Stomach (tissue), 8 donors: ENCODE measurements at regions not wholly inside any gene's neighbourhood (a gene's known extent, or its start where the extent isn't known, plus 50 kb on each side); places are given as distances from the start of the nearest gene placed in this dataset.

Experiments used
- DNase-seq, 2 donors: peaks; one replicate each; pipeline versions ENCODE4 v3.0.0 to v3.0.0-alpha.2; 2013 to 2019
- H3K27ac ChIP-seq, 5 donors: fragments of 200-600 bp in 4 of 5; sonication (generic) in 4 of 5; one replicate each; pipeline ENCODE4 v1.5.1; 2013 to 2019; ENCODE audit warnings: mild to moderate bottlenecking in 1 of 5, moderate library complexity in 1 of 5
- H3K27me3 ChIP-seq, 3 donors: fragments of 200-600 bp; sonication (generic); one replicate each; pipeline ENCODE4 v1.5.1; 2017 to 2019; ENCODE audit warnings: mixed run types in 1 of 3
- H3K36me3 ChIP-seq, 4 donors: fragments of 200-600 bp; sonication (generic); 1 replicate in 3 of 4; 2 replicates in 1 of 4; pipeline ENCODE4 v1.5.1; 2016 to 2019
- H3K4me1 ChIP-seq, 4 donors: fragments of 200-600 bp; sonication (generic); one replicate each; pipeline ENCODE4 v1.5.1; 2016 to 2019
- H3K4me3 ChIP-seq, 4 donors: fragments of 200-600 bp; sonication (generic) in 3 of 4; one replicate each; pipeline ENCODE4 v1.5.1; 2016 to 2019; ENCODE audit warnings: mild to moderate bottlenecking in 1 of 4
- H3K9me3 ChIP-seq, 4 donors: fragments of 200-600 bp; sonication (generic); one replicate each; pipeline ENCODE4 v1.5.1; 2016 to 2019
- CTCF ChIP-seq, 7 experiments: fragments of 450-650 bp in 4 of 7; fragments of 200-600 bp in 3 of 7; sonication (generic) in 3 of 7; IDR thresholded peaks; one replicate each; pipeline ENCODE4 v1.5.1; 2016 to 2019; ENCODE audit warnings: antibody characterized with exemption in 7 of 7, control low read depth in 2 of 7, mild to moderate bottlenecking in 1 of 7
- EP300 ChIP-seq: sonication (generic); formaldehyde crosslinking; IDR thresholded peaks from one replicate; pipeline ENCODE4 v1.6.1; 2017; ENCODE audit warnings: antibody characterized with exemption
- POLR2A ChIP-seq, 4 donors: fragments of 450-650 bp; IDR thresholded peaks; one replicate each; pipeline ENCODE4 v1.6.1; 2016; ENCODE audit warnings: antibody characterized with exemption in 4 of 4, control low read depth in 2 of 4, mild to moderate bottlenecking in 1 of 4, moderate library complexity in 1 of 4
- POLR2AphosphoS5 ChIP-seq, 3 donors: sonication (generic); formaldehyde crosslinking; IDR thresholded peaks; one replicate each; pipeline ENCODE4 v1.6.1; 2016; ENCODE audit warnings: antibody characterized with exemption in 3 of 3
- whole genome bisulfite sequencing, 5 donors: extraction: QIAGEN DNeasy Blood & Tissue Kit in 3 of 5; methylation state at CpG; one replicate each; pipeline versions ENCODE4 v1.1.5 to v1.1.7; 2013 to 2018; 5-methylcytosine and 5-hydroxymethylcytosine counted together
- intact Hi-C: fragments of 100-400 bp; cut with DNase I; formaldehyde crosslinking; loops from one replicate; pipeline ENCODE4 v1.15.1; 2023; ENCODE audit warnings: low total_unique reads
- donor health status: healthy with polysubstance abuse.
- donor health status: Bipolar disorder and iron deficiency.
- donor health status: healthy.

- no peak overlapping the region for H3K4me3 ChIP-seq
- TF ChIP-seq POLR2A (IDR thresholded peaks at IDR 0.05) (no peak), EP300 (no peak), POLR2AphosphoS5 (IDR thresholded peaks at IDR 0.05) (no peak), CTCF (IDR thresholded peaks at IDR 0.05) (no peak)
- peaks cover 0 to 4% (median 0%) of the 10 kb centered on the region in 4 donors for H3K9me3 ChIP-seq
- no peak overlapping the region for H3K27ac ChIP-seq
- intact Hi-C loops, result no loop called here
- 60 to 84% (median 69%) methylated on average over 2 of the region's 2 CpGs for WGBS, 5 donors
- H3K27me3 ChIP-seq, result no peaks in the 10 kb centered on the region
- no peaks in the 10 kb centered on the region for H3K4me1 ChIP-seq
- DNase-seq, result no peak
- H3K36me3 ChIP-seq, result no peaks in the 10 kb centered on the region
Observed at GRCh38 chr21:22927469-22927868, 1929.3 kb downstream of the NCAM2 start.

GRCh38 chr21:22941779-22942490, 1943.7 kb downstream of the NCAM2 start:
- no peaks in the 10 kb centered on the region for H3K4me1 ChIP-seq
- no peak for DNase-seq
- H3K27ac ChIP-seq, result no peak overlapping the region
- no peak overlapping the region for H3K4me3 ChIP-seq
- no peaks in the 10 kb centered on the region for H3K36me3 ChIP-seq
- intact Hi-C loops, result no loop called here
- peaks cover 0 to 7% (median 4%) of the 10 kb centered on the region in 4 donors for H3K9me3 ChIP-seq
- 54 to 58% (median 56%) methylated on average over 4 of the region's 4 CpGs for WGBS, 5 donors
- TF ChIP-seq POLR2A (IDR thresholded peaks at IDR 0.05) (no peak), EP300 (no peak), CTCF (IDR thresholded peaks at IDR 0.05) (no peak), POLR2AphosphoS5 (IDR thresholded peaks at IDR 0.05) (no peak)
- H3K27me3 ChIP-seq, result no peaks in the 10 kb centered on the region

GRCh38 chr21:22955559-22955958, 1957.3 kb downstream of the NCAM2 start:
- DNase-seq, result no peak
- no peak overlapping the region for H3K4me3 ChIP-seq
- H3K9me3 ChIP-seq, result peaks cover 0 to 3% (median 0%) of the 10 kb centered on the region in 4 donors
- no peaks in the 10 kb centered on the region for H3K4me1 ChIP-seq
- no peaks in the 10 kb centered on the region for H3K27me3 ChIP-seq
- no peaks in the 10 kb centered on the region for H3K36me3 ChIP-seq
- TF ChIP-seq POLR2A (IDR thresholded peaks at IDR 0.05) (no peak), POLR2AphosphoS5 (IDR thresholded peaks at IDR 0.05) (no peak), CTCF (IDR thresholded peaks at IDR 0.05) (no peak), EP300 (no peak)
- H3K27ac ChIP-seq, result no peak overlapping the region
- intact Hi-C loops, result no loop called here

GRCh38 chr21:22961258-22961657, 1963.0 kb downstream of the NCAM2 start:
- Histone ChIP-seq H3K4me3 (no peak overlapping the region), H3K36me3 (no peaks in the 10 kb centered on the region), H3K9me3 (peaks cover 0 to 16% (median 0%) of the 10 kb centered on the region in 4 donors), H3K4me1 (no peaks in the 10 kb centered on the region), H3K27ac (no peak overlapping the region), H3K27me3 (no peaks in the 10 kb centered on the region)
- TF ChIP-seq CTCF (IDR thresholded peaks at IDR 0.05) (no peak), POLR2A (IDR thresholded peaks at IDR 0.05) (no peak), EP300 (no peak), POLR2AphosphoS5 (IDR thresholded peaks at IDR 0.05) (no peak)
- intact Hi-C loops, result no loop called here
- DNase-seq, result peak in 1 of 2 donors; percentile 10
- WGBS, 5 donors, result 78 to 82% (median 81%) methylated on average over 5 of the region's 5 CpGs
